ENCODE measurements at regions not wholly inside any gene's neighbourhood (a gene's known extent, or its start where the extent isn't known, plus 50 kb on each side); places are given as distances from the start of the nearest gene placed in this dataset.
"Not testable (repeated sequence)": the region's sequence is repeated elsewhere in the genome, so short reads cannot be mapped to it uniquely, and the experiment has no call there.

DNA sequence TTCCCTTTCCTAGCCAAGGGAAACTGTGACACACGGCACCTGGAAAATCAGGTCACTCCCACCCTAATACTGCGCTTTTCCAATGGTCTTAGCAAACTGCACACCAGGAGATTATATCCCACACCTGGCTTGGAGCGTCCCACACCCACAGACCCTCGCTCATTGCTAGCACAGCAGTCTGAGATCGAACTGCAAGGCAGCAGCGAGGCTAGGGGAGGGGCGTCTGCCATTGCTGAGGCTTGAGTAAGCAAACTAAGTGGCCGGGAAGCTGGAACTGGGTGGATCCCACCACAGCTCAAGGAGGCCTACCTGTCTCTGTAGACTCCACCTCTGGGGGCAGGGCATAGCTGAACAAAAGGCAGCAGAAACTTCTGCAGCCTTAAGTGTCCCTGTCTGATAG lies 132.9 kb downstream of the TMEM167A start:
- TF ChIP-seq, protein P1, sequence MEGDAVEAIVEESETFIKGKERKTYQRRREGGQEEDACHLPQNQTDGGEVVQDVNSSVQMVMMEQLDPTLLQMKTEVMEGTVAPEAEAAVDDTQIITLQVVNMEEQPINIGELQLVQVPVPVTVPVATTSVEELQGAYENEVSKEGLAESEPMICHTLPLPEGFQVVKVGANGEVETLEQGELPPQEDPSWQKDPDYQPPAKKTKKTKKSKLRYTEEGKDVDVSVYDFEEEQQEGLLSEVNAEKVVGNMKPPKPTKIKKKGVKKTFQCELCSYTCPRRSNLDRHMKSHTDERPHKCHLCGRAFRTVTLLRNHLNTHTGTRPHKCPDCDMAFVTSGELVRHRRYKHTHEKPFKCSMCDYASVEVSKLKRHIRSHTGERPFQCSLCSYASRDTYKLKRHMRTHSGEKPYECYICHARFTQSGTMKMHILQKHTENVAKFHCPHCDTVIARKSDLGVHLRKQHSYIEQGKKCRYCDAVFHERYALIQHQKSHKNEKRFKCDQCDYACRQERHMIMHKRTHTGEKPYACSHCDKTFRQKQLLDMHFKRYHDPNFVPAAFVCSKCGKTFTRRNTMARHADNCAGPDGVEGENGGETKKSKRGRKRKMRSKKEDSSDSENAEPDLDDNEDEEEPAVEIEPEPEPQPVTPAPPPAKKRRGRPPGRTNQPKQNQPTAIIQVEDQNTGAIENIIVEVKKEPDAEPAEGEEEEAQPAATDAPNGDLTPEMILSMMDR (IDR thresholded peaks at IDR 0.05; ENCODE audit: low read depth, low read length, missing input control): not testable (repeated sequence)
- TF ChIP-seq, protein P2, sequence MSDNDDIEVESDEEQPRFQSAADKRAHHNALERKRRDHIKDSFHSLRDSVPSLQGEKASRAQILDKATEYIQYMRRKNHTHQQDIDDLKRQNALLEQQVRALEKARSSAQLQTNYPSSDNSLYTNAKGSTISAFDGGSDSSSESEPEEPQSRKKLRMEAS (IDR thresholded peaks at IDR 0.05): not testable (repeated sequence)
- not testable (repeated sequence) for TF ChIP-seq GABPA (IDR thresholded peaks at IDR 0.05 in 1 of 2, conservative IDR thresholded peaks at IDR 0.05 in 1 of 2); TAF1 (conservative IDR thresholded peaks at IDR 0.05); YY1 (IDR thresholded peaks at IDR 0.05); EGR1 (IDR thresholded peaks at IDR 0.05; ENCODE audit: low read depth in 2 of 2); RXRA (IDR thresholded peaks at IDR 0.05); SP1 (IDR thresholded peaks at IDR 0.05); NR2F2 (IDR thresholded peaks at IDR 0.05); JUND (IDR thresholded peaks at IDR 0.05); HNF4G (IDR thresholded peaks at IDR 0.05); HNF4A (conservative IDR thresholded peaks at IDR 0.05)
- TF ChIP-seq, protein P3, sequence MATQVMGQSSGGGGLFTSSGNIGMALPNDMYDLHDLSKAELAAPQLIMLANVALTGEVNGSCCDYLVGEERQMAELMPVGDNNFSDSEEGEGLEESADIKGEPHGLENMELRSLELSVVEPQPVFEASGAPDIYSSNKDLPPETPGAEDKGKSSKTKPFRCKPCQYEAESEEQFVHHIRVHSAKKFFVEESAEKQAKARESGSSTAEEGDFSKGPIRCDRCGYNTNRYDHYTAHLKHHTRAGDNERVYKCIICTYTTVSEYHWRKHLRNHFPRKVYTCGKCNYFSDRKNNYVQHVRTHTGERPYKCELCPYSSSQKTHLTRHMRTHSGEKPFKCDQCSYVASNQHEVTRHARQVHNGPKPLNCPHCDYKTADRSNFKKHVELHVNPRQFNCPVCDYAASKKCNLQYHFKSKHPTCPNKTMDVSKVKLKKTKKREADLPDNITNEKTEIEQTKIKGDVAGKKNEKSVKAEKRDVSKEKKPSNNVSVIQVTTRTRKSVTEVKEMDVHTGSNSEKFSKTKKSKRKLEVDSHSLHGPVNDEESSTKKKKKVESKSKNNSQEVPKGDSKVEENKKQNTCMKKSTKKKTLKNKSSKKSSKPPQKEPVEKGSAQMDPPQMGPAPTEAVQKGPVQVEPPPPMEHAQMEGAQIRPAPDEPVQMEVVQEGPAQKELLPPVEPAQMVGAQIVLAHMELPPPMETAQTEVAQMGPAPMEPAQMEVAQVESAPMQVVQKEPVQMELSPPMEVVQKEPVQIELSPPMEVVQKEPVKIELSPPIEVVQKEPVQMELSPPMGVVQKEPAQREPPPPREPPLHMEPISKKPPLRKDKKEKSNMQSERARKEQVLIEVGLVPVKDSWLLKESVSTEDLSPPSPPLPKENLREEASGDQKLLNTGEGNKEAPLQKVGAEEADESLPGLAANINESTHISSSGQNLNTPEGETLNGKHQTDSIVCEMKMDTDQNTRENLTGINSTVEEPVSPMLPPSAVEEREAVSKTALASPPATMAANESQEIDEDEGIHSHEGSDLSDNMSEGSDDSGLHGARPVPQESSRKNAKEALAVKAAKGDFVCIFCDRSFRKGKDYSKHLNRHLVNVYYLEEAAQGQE (IDR thresholded peaks at IDR 0.05): not testable (repeated sequence)
- TF ChIP-seq, protein P4, sequence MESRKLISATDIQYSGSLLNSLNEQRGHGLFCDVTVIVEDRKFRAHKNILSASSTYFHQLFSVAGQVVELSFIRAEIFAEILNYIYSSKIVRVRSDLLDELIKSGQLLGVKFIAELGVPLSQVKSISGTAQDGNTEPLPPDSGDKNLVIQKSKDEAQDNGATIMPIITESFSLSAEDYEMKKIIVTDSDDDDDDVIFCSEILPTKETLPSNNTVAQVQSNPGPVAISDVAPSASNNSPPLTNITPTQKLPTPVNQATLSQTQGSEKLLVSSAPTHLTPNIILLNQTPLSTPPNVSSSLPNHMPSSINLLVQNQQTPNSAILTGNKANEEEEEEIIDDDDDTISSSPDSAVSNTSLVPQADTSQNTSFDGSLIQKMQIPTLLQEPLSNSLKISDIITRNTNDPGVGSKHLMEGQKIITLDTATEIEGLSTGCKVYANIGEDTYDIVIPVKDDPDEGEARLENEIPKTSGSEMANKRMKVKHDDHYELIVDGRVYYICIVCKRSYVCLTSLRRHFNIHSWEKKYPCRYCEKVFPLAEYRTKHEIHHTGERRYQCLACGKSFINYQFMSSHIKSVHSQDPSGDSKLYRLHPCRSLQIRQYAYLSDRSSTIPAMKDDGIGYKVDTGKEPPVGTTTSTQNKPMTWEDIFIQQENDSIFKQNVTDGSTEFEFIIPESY (IDR thresholded peaks at IDR 0.05): not testable (repeated sequence)
